MCF 10A (cell line): ENCODE measurements at regions not wholly inside any gene's neighbourhood (a gene's known extent, or its start where the extent isn't known, plus 50 kb on each side); places are given as distances from the start of the nearest gene placed in this dataset.
A peak's percentile ranks its signal among the peaks of the same experiment; 100 is the strongest.
"Not testable (repeated sequence)": the region's sequence is repeated elsewhere in the genome, so short reads cannot be mapped to it uniquely, and the experiment has no call there.

ENCODE experiments used
- BruUV-seq: library from RNA; stranded (reverse); fragments of 400-500 nt; replicated peaks from 2 replicates; lab custom pipeline; 2021; lab: Mats Ljungman, UMichigan
- CTCF ChIA-PET: fragments of 300-600 bp; sonication (Branson Sonifier 250); formaldehyde crosslinking; extraction: SDS; loops from one replicate; lab custom pipeline; 2021; ENCODE audit warnings: antibody characterized with exemption, inconsistent platforms; lab: Yijun Ruan, JAX
- POLR2A ChIA-PET: fragments of 300-600, 350-650 bp; sonication (Branson Sonifier 250); formaldehyde crosslinking; extraction: SDS; loops from one replicate; lab custom pipeline; 2020; ENCODE audit warnings: antibody characterized with exemption, inconsistent platforms; lab: Yijun Ruan, JAX
- DNase-seq: peaks from one replicate; pipeline ENCODE4 v3.0.0-alpha.2; 2018; ENCODE audit not compliant: unreplicated experiment
- H3K27ac Mint-ChIP-seq: one replicate; pipeline ENCODE4 v1.8.0; 2022; ENCODE audit warnings: mild to moderate bottlenecking, low read depth, mixed read lengths; ENCODE audit not compliant: unreplicated experiment
- H3K27me3 Mint-ChIP-seq: one replicate; pipeline ENCODE4 v1.8.0; 2022; ENCODE audit warnings: mixed read lengths; ENCODE audit not compliant: insufficient read depth, unreplicated experiment
- H3K36me3 Mint-ChIP-seq: one replicate; pipeline ENCODE4 v1.8.0; 2022; ENCODE audit warnings: mild to moderate bottlenecking, moderate library complexity, mixed read lengths; ENCODE audit not compliant: insufficient read depth, unreplicated experiment
- H3K4me1 Mint-ChIP-seq: one replicate; pipeline ENCODE4 v1.8.0; 2022; ENCODE audit warnings: mixed read lengths; ENCODE audit not compliant: insufficient read depth, unreplicated experiment
- H3K4me3 Mint-ChIP-seq: one replicate; pipeline ENCODE4 v1.8.0; 2022; ENCODE audit warnings: mild to moderate bottlenecking, moderate library complexity, mixed read lengths; ENCODE audit not compliant: unreplicated experiment
- H3K9me3 Mint-ChIP-seq: one replicate; pipeline ENCODE4 v1.8.0; 2022; ENCODE audit warnings: mixed read lengths; ENCODE audit not compliant: unreplicated experiment
- intact Hi-C: fragments of 100-400 bp; cut with micrococcal nuclease; formaldehyde crosslinking; loops from 2 replicates; pipeline ENCODE4 v1.14.1; 2022
- TF ChIP-seq, protein P1 (sequence below): fragments of 200-600 bp; IDR thresholded peaks from one replicate; pipeline ENCODE4 v1.8.0; 2022; ENCODE audit warnings: antibody characterized with exemption, mild to moderate bottlenecking; ENCODE audit not compliant: unreplicated experiment

DNA sequence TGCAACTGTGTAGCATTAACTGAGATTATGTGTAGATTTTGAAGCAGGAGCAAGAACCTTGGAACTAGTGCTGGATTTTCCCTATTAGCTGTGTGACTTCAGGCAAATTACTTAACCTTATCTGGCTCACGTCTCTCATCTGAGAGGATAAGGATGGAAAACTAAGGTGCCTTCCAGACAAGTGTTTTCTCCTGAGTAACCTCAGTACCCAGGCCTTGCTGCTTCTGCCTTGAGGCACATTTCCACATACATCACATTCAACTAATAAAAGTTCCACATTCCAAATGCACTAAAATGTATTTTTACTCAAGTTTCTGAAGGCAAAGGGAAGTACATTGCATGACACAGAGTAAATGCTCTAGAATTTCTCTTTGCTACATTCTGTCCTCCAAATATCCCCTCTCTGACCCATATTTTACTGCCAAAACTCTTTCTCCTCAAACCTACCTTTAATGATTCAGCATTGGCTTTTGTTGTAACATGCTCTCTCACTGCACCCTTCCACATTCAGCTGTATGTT lies 195.4 kb upstream of the ADGRL3 start:
- H3K4me1 Mint-ChIP-seq, result peaks cover 6% of the 10 kb centered on the region
- ChIA-PET CTCF (interaction anchor here (0.6 kb wide), 1 partner anchor 471 kb away, joined by 3 read pairs; no protein-coding TSS in a partner anchor), POLR2A (no interaction called here)
- no peaks in the 10 kb centered on the region for H3K27me3 Mint-ChIP-seq
- no peak overlapping the region for H3K4me3 Mint-ChIP-seq
- peaks cover 21% of the 10 kb centered on the region for H3K9me3 Mint-ChIP-seq
- TF ChIP-seq, protein P1, sequence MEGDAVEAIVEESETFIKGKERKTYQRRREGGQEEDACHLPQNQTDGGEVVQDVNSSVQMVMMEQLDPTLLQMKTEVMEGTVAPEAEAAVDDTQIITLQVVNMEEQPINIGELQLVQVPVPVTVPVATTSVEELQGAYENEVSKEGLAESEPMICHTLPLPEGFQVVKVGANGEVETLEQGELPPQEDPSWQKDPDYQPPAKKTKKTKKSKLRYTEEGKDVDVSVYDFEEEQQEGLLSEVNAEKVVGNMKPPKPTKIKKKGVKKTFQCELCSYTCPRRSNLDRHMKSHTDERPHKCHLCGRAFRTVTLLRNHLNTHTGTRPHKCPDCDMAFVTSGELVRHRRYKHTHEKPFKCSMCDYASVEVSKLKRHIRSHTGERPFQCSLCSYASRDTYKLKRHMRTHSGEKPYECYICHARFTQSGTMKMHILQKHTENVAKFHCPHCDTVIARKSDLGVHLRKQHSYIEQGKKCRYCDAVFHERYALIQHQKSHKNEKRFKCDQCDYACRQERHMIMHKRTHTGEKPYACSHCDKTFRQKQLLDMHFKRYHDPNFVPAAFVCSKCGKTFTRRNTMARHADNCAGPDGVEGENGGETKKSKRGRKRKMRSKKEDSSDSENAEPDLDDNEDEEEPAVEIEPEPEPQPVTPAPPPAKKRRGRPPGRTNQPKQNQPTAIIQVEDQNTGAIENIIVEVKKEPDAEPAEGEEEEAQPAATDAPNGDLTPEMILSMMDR, result no peak
- DNase-seq, result no peak
- H3K36me3 Mint-ChIP-seq, result no peaks in the 10 kb centered on the region
- intact Hi-C loops, result no loop called here
- peak overlapping the region; percentile 57 for H3K27ac Mint-ChIP-seq
- no TSS peak for BruUV-seq

DNA sequence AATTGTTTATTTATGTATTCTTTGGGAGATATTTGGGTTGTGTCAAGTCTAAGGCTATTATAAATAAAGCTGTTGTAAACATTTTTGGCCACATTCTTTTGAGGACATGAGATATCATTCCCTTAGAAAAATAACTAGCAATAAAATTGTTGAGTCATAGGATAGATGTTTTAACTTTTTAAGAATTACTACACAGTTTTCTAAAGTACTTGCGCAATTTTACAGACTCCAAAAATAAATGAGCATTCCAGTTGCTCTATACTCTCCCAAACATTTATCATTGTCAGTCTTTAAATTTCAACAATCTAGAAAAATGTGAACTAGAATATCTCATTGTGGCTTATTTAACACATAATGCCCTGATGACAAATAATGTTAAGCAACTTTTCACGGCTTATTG lies 189.1 kb upstream of the ADGRL3 start:
- H3K27ac Mint-ChIP-seq, result no peak overlapping the region
- no peak overlapping the region for H3K4me3 Mint-ChIP-seq
- CTCF ChIA-PET, result interaction anchor here (0.6 kb wide), 1 partner anchor 205 kb away, joined by 4 read pairs; no protein-coding TSS in a partner anchor
- POLR2A ChIA-PET, result no interaction called here
- H3K4me1 Mint-ChIP-seq, result no peaks in the 10 kb centered on the region
- no peaks in the 10 kb centered on the region for H3K36me3 Mint-ChIP-seq
- TF ChIP-seq, protein P1, result no peak
- peaks cover 23% of the 10 kb centered on the region for H3K9me3 Mint-ChIP-seq
- no TSS peak for BruUV-seq
- peak; percentile 15 for DNase-seq
- H3K27me3 Mint-ChIP-seq, result no peaks in the 10 kb centered on the region
- intact Hi-C loops, result no loop called here

DNA sequence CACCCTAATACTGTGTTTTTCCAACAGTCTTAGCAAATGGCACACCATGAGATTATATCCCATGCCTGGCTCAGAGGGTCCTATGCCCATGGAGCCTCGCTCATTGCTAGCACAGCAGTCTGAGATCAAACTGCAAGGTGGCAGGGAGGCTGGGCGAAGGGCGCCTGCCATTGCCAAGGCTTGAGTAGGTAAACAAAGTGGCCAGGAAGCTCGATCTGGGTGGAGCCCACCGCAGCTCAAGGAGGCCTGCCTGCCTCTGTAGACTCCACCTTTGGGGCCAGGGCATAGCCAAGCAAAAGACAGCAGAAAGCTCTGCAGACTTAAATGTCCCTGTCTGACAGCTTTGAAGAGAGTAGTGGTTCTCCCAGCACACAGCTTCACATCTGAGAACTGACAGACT lies 188.2 kb upstream of the ADGRL3 start:
- intact Hi-C loops, H3K4me1 Mint-ChIP-seq, BruUV-seq, H3K27ac Mint-ChIP-seq, H3K4me3 Mint-ChIP-seq, H3K36me3 Mint-ChIP-seq, POLR2A ChIA-PET, H3K27me3 Mint-ChIP-seq, DNase-seq: not testable (repeated sequence)
- CTCF ChIA-PET, result interaction anchor here (0.6 to 0.7 kb wide), 2 partner anchors 15 to 206 kb away, joined by 3 to 4 read pairs; no protein-coding TSS in a partner anchor
- peaks cover 24% of the 10 kb centered on the region for H3K9me3 Mint-ChIP-seq

DNA sequence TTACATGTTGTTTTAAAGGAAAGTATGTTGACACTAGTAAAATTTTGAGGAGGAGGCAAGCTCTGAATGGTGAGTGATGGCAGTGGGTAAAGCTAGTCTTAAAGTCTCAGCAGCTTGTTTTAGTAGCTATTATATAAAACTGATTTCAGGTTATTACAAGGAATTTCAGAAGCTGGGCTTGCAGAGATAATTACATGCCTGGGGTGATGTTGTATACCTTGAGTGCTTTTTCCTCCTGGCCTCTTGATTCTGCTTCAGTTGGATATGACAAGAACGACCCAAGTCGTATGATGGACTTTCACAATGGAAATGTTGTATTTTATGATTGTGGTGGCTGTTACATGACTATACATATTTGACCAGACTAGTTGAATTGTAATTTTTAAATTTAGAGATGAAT lies 175.5 kb upstream of the ADGRL3 start:
- POLR2A ChIA-PET, result interaction anchor here (0.6 kb wide), 1 partner anchor 15 kb away, joined by 3 read pairs; no protein-coding TSS in a partner anchor
- TF ChIP-seq, protein P1, result no peak
- H3K36me3 Mint-ChIP-seq, result no peaks in the 10 kb centered on the region
- H3K9me3 Mint-ChIP-seq, result peaks cover 8% of the 10 kb centered on the region
- no peak overlapping the region for H3K27ac Mint-ChIP-seq
- H3K4me1 Mint-ChIP-seq, result no peaks in the 10 kb centered on the region
- H3K27me3 Mint-ChIP-seq, result no peaks in the 10 kb centered on the region
- no peak for DNase-seq
- BruUV-seq, result no TSS peak
- CTCF ChIA-PET, result interaction anchor here (0.7 kb wide), 1 partner anchor 50 kb away, joined by 3 read pairs; no protein-coding TSS in a partner anchor
- intact Hi-C loops, result no loop called here
- H3K4me3 Mint-ChIP-seq, result no peak overlapping the region
